Panc1 (cell line): ENCODE measurements at regions not wholly inside any gene's neighbourhood (a gene's known extent, or its start where the extent isn't known, plus 50 kb on each side); places are given as distances from the start of the nearest gene placed in this dataset.

Experiments used
- ATAC-seq: fragments of 200-7000 bp; cut with Tn5 transposase; 2 replicates; pipeline ENCODE4 v1.9.1; 2020; ENCODE audit warnings: mild to moderate bottlenecking, moderate library complexity
- BruUV-seq: library from RNA; stranded (reverse); fragments of 400-500 nt; replicated peaks from 2 replicates; lab custom pipeline; 2021; lab: Mats Ljungman, UMichigan
- CTCF ChIA-PET: fragments of 300-600 bp; sonication (Branson Sonifier 250); formaldehyde crosslinking; loops from one replicate; lab custom pipeline; 2022; ENCODE audit warnings: antibody characterized with exemption; lab: Charles Lee
- POLR2A ChIA-PET: fragments of 300-600 bp; sonication (Branson Sonifier 250); formaldehyde crosslinking; loops from one replicate; lab custom pipeline; 2022; ENCODE audit warnings: antibody characterized with exemption; lab: Charles Lee
- DNase-seq: peaks from one replicate; pipeline ENCODE4 v3.0.0-alpha.2; 2010; ENCODE audit warnings: low read depth, low spot score
- H3K27ac ChIP-seq: 2 replicates; pipeline ENCODE4 v1.5.1; 2011; ENCODE audit warnings: mild to moderate bottlenecking, low read length, inconsistent platforms
- H3K27me3 ChIP-seq: fragments of 200-500 bp; sonication (Bioruptor generic); 2 replicates; pipeline ENCODE4 v1.6.0; 2014; ENCODE audit warnings: low read length, inconsistent platforms; ENCODE audit not compliant: control insufficient read depth, insufficient read depth
- H3K36me3 ChIP-seq: fragments of 200-500 bp; sonication (Bioruptor generic); 2 replicates; pipeline ENCODE4 v1.5.1; 2014; ENCODE audit warnings: inconsistent platforms, mild to moderate bottlenecking, low read length, moderate library complexity; ENCODE audit not compliant: control insufficient read depth, insufficient read depth
- H3K4me1 ChIP-seq: 2 replicates; pipeline ENCODE4 v1.5.1; 2011; ENCODE audit warnings: inconsistent platforms, mild to moderate bottlenecking, low read length, moderate library complexity; ENCODE audit not compliant: control insufficient read depth, insufficient read depth
- H3K4me3 ChIP-seq, 2 experiments: 2 replicates each; pipeline ENCODE4 v1.5.1; 2011 to 2012; ENCODE audit warnings: low read depth in 2 of 2, low read length in 2 of 2, mild to moderate bottlenecking in 2 of 2, inconsistent platforms in 1 of 2, moderate library complexity in 1 of 2
- H3K9me3 ChIP-seq: fragments of 200-500 bp; sonication (Bioruptor generic); 2 replicates; pipeline ENCODE4 v1.5.1; 2014; ENCODE audit warnings: low read depth, mild to moderate bottlenecking, inconsistent platforms, low read length, moderate library complexity; ENCODE audit not compliant: control insufficient read depth, insufficient read depth
- CTCF ChIP-seq: fragments of 450-650 bp; IDR thresholded peaks from 2 replicates; pipeline ENCODE4 v1.5.1; 2017; ENCODE audit warnings: mild to moderate bottlenecking
- POLR2AphosphoS5 ChIP-seq: IDR thresholded peaks from 2 replicates; pipeline ENCODE4 v1.6.1; 2012; ENCODE audit warnings: mild to moderate bottlenecking, low read depth, low read length, moderate library complexity
- REST ChIP-seq, 2 experiments: IDR thresholded peaks; 2 replicates each; pipeline ENCODE4 v1.6.1; 2011 to 2012; ENCODE audit warnings: low read depth in 2 of 2, control low read depth in 1 of 2, low read length in 1 of 2, mild to moderate bottlenecking in 1 of 2, moderate library complexity in 1 of 2; ENCODE audit not compliant: insufficient read depth in 1 of 2
- SIN3A ChIP-seq: IDR thresholded peaks from 2 replicates; pipeline ENCODE4 v1.6.1; 2012; ENCODE audit warnings: low read depth, mild to moderate bottlenecking, low read length, moderate library complexity, borderline replicate concordance; ENCODE audit not compliant: insufficient read depth
- TCF7L2 ChIP-seq: IDR thresholded peaks from 2 replicates; pipeline ENCODE4 v1.6.1; 2011; ENCODE audit warnings: mild to moderate bottlenecking, low read depth, low read length, inconsistent platforms
- in situ Hi-C: cut with HindIII; loops from 2 replicates; pipeline ENCODE4 v1.10.0; 2016; ENCODE audit warnings: low sequenced_read_pairs, low pct_unique_long_range_greater_than_20kb
- intact Hi-C: fragments of 100-400 bp; cut with micrococcal nuclease; formaldehyde crosslinking; loops from one replicate; pipeline ENCODE4 v1.10.0; 2022; ENCODE audit not compliant: unreplicated experiment

DNA sequence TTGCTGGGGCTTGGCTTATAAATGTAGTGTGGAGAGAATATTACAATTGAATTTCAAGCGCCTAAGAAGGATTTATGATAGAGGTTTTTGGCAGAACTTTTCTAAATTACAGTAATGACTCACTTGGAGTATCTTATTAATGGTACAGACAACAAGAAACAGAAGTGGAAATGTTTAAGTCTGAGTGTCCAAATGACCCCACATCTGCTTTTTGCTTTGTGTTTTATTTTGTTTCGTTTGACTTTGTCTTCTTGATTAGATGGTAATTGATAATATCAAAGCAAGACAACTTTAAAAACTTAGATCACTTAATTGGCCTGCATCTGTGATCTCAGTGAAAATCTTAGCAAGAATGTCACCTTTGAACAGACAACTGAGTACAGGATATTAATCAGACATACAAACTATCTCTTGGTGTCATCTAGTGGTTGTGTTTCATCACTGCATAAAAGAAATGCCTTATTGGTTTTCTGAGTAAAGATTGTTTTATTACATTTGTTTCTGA is 577.4 kb downstream of the ISL1 start:
- Histone ChIP-seq H3K9me3 (no peaks in the 10 kb centered on the region), H3K27ac (no peak overlapping the region), H3K27me3 (no peaks in the 10 kb centered on the region), H3K4me3 (no peak overlapping the region), H3K36me3 (no peaks in the 10 kb centered on the region), H3K4me1 (no peaks in the 10 kb centered on the region)
- CTCF ChIA-PET, result interaction anchor here (0.7 kb wide), 1 partner anchor 997 kb away, joined by 12 read pairs; no protein-coding TSS in a partner anchor
- ATAC-seq (no peak), DNase-seq (peak; percentile 12)
- no TSS peak for BruUV-seq
- in situ Hi-C loops (no loop called here), intact Hi-C loops (no loop called here)
- TF ChIP-seq TCF7L2, result no peak
- TF ChIP-seq SIN3A, result no peak
- no peak for TF ChIP-seq POLR2AphosphoS5
- TF ChIP-seq CTCF, result peak; percentile 60; the same call in 1 of the 2 replicates
- no peak for TF ChIP-seq REST (IDR thresholded peaks at IDR 0.05; ENCODE audit: insufficient read depth in 1 of 2, low read depth in 2 of 2, low read length in 1 of 2)
- POLR2A ChIA-PET, result no interaction called here

- no TSS peak for BruUV-seq
- H3K36me3 ChIP-seq, result no peaks in the 10 kb centered on the region
- in situ Hi-C loops, result no loop called here
- ATAC-seq, result no peak
- TF ChIP-seq SIN3A, result no peak
- no peak for TF ChIP-seq REST (IDR thresholded peaks at IDR 0.05; ENCODE audit: insufficient read depth in 1 of 2, low read depth in 2 of 2, low read length in 1 of 2)
- peak; percentile 25; the same call in 1 of the 2 replicates for TF ChIP-seq CTCF
- TF ChIP-seq TCF7L2, result no peak
- no peak for TF ChIP-seq POLR2AphosphoS5
- H3K4me3 ChIP-seq, result no peak overlapping the region
- intact Hi-C loops, result no loop called here
- H3K27ac ChIP-seq, result no peak overlapping the region
- H3K27me3 ChIP-seq, result no peaks in the 10 kb centered on the region
- ChIA-PET POLR2A (no interaction called here), CTCF (interaction anchor here (0.5 to 0.7 kb wide), 2 partner anchors 580 to 997 kb away, joined by 6 to 12 read pairs; no protein-coding TSS in a partner anchor)
- H3K9me3 ChIP-seq, result no peaks in the 10 kb centered on the region
- no peak for DNase-seq
- no peaks in the 10 kb centered on the region for H3K4me1 ChIP-seq
These were observed 577.9 kb downstream of the ISL1 start for GRCh38 chr5:51961154-51961562.
